Spleen (tissue), 11 donors: ENCODE measurements at regions not wholly inside any gene's neighbourhood (a gene's known extent, or its start where the extent isn't known, plus 50 kb on each side); places are given as distances from the start of the nearest gene placed in this dataset.

Experiments
- DNase-seq: peaks from one replicate; pipeline ENCODE4 v3.0.0-alpha.2; 2020
- H3K27ac ChIP-seq, 8 donors: fragments of 200-600 bp; sonication (generic) in 7 of 8; 1 replicate in 4 of 8; 2 replicates in 4 of 8; pipeline versions ENCODE4 v1.5.0 to v1.8.0; 2016 to 2021; ENCODE audit warnings: inconsistent platforms in 4 of 8, mild to moderate bottlenecking in 4 of 8, moderate library complexity in 1 of 8
- H3K27me3 ChIP-seq, 7 donors: fragments of 200-600 bp; sonication (generic) in 6 of 7; replicated peaks in 1 of 7; 1 replicate in 4 of 7; 2 replicates in 3 of 7; pipeline versions ENCODE4 v1.5.0 to v1.8.0; 2016 to 2021; ENCODE audit warnings: inconsistent platforms in 3 of 7, mild to moderate bottlenecking in 1 of 7
- H3K36me3 ChIP-seq, 6 donors: fragments of 200-600 bp; sonication (generic) in 5 of 6; 1 replicate in 4 of 6; 2 replicates in 2 of 6; pipeline versions ENCODE4 v1.5.0 to v1.8.0; 2016 to 2021; ENCODE audit warnings: inconsistent platforms in 2 of 6
- H3K4me1 ChIP-seq, 6 donors: fragments of 200-600 bp; sonication (generic) in 5 of 6; 1 replicate in 3 of 6; 2 replicates in 3 of 6; pipeline versions ENCODE4 v1.5.0 to v1.8.0; 2016 to 2021; ENCODE audit warnings: inconsistent platforms in 3 of 6
- H3K4me3 ChIP-seq, 8 donors: fragments of 200-600 bp; sonication (generic) in 7 of 8; 1 replicate in 4 of 8; 2 replicates in 4 of 8; pipeline versions ENCODE4 v1.5.0 to v1.8.0; 2016 to 2021; ENCODE audit warnings: inconsistent platforms in 4 of 8, mild to moderate bottlenecking in 4 of 8, moderate library complexity in 2 of 8
- H3K9me3 ChIP-seq, 8 donors: fragments of 200-600 bp; sonication (generic) in 7 of 8; 1 replicate in 4 of 8; 2 replicates in 4 of 8; pipeline versions ENCODE4 v1.5.0 to v1.8.0; 2016 to 2021; ENCODE audit warnings: inconsistent platforms in 4 of 8
- POLR2A ChIP-seq, 3 donors: fragments of 450-650 bp; IDR thresholded peaks; one replicate each; pipeline ENCODE4 v1.5.1; 2017; ENCODE audit warnings: antibody characterized with exemption in 3 of 3, mild to moderate bottlenecking in 1 of 3
- POLR2AphosphoS5 ChIP-seq, 3 donors: sonication (generic); formaldehyde crosslinking; IDR thresholded peaks; one replicate each; pipeline ENCODE4 v1.5.1; 2017; ENCODE audit warnings: antibody characterized with exemption in 3 of 3
- WGBS, 5 donors: extraction: QIAGEN DNeasy Blood & Tissue Kit in 3 of 5; methylation state at CpG; one replicate each; pipeline versions ENCODE4 v1.1.5 to v1.1.7; 2013 to 2018; 5-methylcytosine and 5-hydroxymethylcytosine counted together
- intact Hi-C: fragments of 100-400 bp; cut with DNase I; formaldehyde crosslinking; loops from one replicate; pipeline ENCODE4 v1.15.0; 2023; ENCODE audit warnings: low total_unique reads
- TF ChIP-seq, protein P1 (sequence below), 11 experiments: fragments of 200-600 bp in 7 of 11; fragments of 450-650 bp in 4 of 11; sonication (generic) in 4 of 11; IDR thresholded peaks in 8 of 11; conservative IDR thresholded peaks in 3 of 11; 1 replicate in 7 of 11; 2 replicates in 4 of 11; pipeline versions ENCODE4 v1.4.0 to v1.8.0; 2016 to 2021; ENCODE audit warnings: antibody characterized with exemption in 11 of 11, inconsistent platforms in 4 of 11, mild to moderate bottlenecking in 1 of 11
- donor health status: healthy with polysubstance abuse.
- donor health status: DM: no; HTN: no; CAD: no; lungs with moderate emphysema.
- donor health status: DM: no; HTN: no; CAD: no.
- donor health status: Bipolar disorder and iron deficiency.
- donor health status: healthy.
- donor health status: DM: no; HTN: no; CAD: no.
- donor health status: DM: yes; HTN: yes; CAD: no.

DNA sequence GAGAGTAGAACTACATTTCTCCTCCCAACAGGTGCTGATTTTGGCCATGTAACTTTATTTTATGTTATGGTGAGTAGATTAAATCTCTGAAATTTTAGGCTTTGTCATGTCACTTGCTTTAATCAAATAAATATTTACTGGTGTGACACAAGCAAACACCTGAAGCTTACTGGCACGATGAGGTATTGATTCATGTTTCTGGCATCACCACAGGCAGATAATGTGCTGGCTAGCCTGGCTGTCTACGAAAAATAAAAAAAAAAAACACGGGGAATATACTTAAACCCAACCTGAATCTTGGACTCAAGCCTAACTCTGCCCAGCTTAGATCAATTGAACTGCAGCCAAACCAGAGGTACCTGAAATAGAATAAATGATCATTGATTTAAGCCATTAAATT is 65.6 kb upstream of the CADM2 start:
- Histone ChIP-seq H3K27ac (no peak overlapping the region), H3K9me3 (peaks cover 0 to 69% (median 55%) of the 10 kb centered on the region in 8 donors), H3K27me3 (no peaks in the 10 kb centered on the region), H3K4me1 (no peaks in the 10 kb centered on the region), H3K36me3 (no peaks in the 10 kb centered on the region), H3K4me3 (no peak overlapping the region)
- intact Hi-C loops: no loop called here
- no peak for DNase-seq
- TF ChIP-seq, protein P1, sequence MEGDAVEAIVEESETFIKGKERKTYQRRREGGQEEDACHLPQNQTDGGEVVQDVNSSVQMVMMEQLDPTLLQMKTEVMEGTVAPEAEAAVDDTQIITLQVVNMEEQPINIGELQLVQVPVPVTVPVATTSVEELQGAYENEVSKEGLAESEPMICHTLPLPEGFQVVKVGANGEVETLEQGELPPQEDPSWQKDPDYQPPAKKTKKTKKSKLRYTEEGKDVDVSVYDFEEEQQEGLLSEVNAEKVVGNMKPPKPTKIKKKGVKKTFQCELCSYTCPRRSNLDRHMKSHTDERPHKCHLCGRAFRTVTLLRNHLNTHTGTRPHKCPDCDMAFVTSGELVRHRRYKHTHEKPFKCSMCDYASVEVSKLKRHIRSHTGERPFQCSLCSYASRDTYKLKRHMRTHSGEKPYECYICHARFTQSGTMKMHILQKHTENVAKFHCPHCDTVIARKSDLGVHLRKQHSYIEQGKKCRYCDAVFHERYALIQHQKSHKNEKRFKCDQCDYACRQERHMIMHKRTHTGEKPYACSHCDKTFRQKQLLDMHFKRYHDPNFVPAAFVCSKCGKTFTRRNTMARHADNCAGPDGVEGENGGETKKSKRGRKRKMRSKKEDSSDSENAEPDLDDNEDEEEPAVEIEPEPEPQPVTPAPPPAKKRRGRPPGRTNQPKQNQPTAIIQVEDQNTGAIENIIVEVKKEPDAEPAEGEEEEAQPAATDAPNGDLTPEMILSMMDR (IDR thresholded peaks at IDR 0.05 in 8 of 11, conservative IDR thresholded peaks at IDR 0.05 in 3 of 11): no peak
- TF ChIP-seq POLR2AphosphoS5 (IDR thresholded peaks at IDR 0.05) (no peak), POLR2A (IDR thresholded peaks at IDR 0.05) (no peak)
- WGBS, 5 donors: 63 to 79% (median 68%) methylated on average over 3 of the region's 3 CpGs

DNA sequence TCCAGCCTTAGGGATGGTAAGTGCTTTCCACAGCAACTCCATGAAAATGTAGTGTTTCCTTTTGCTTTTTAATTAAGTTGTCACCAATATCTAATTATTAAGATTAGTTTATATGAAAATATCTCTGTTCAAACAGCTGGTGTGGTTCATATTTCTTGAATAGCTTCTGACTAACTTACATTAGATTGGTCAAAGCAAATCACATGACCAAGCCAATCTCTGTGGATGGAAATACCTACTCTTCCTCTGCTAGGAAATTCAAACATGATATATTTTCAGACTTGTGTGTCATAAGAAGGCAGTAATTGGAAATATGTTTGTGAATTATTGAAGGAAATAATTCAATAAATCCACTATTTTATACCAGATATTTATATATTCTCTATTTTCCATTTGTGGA is 54.6 kb upstream of the CADM2 start:
- TF ChIP-seq, protein P1 (IDR thresholded peaks at IDR 0.05 in 8 of 11, conservative IDR thresholded peaks at IDR 0.05 in 3 of 11): no peak
- TF ChIP-seq POLR2AphosphoS5 (IDR thresholded peaks at IDR 0.05): no peak
- TF ChIP-seq POLR2A (IDR thresholded peaks at IDR 0.05): no peak
- intact Hi-C loops: no loop called here
- no peak for DNase-seq
- Histone ChIP-seq H3K27ac (no peak overlapping the region), H3K36me3 (no peaks in the 10 kb centered on the region), H3K4me3 (no peak overlapping the region), H3K4me1 (no peaks in the 10 kb centered on the region), H3K27me3 (no peaks in the 10 kb centered on the region), H3K9me3 (peaks cover 0 to 47% (median 22%) of the 10 kb centered on the region in 8 donors)

DNA sequence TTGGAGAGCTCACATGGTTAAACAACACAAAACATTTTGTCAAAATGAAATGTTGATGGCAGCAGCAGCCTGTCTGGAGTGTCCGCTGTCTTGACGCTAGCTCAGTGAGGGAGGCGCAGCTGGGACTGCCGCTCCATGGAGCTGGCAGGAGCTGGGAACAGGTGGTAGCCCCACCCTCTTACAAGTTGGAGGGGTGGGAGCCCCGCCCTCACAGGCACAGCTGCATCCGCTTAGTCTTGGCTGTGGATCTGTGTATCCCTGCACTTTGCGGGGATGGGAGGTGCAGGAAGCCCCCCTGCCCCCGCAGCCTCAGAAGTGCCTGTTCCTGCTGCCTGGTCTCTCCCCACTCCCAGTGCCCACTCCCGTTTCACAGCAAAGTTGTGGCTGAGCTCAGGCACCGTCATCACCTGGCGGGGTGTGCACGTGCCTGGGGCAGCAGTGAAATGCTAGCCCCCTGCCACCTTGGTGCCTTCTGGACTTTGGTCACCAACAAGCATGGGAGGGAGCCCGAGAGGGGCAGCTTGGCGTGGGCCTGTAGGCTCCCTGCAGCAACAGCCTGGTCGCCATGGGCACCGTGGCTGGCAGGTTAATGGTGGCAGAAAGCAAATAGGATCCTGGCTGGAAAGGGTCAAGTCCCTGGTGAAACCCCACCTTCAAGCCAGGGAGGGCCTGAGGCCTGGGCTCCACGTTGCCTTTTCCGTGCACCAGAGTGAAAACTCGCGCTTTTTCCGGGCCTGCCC is 53.8 kb upstream of the CADM2 start:
- Histone ChIP-seq H3K27ac (no peak overlapping the region), H3K4me1 (no peaks in the 10 kb centered on the region), H3K4me3 (no peak overlapping the region), H3K9me3 (peaks cover 0 to 40% (median 19%) of the 10 kb centered on the region in 8 donors), H3K27me3 (no peaks in the 10 kb centered on the region), H3K36me3 (no peaks in the 10 kb centered on the region)
- 86 to 92% (median 90%) methylated on average over 19 to 21 of the region's 21 CpGs for WGBS, 5 donors
- TF ChIP-seq POLR2A (IDR thresholded peaks at IDR 0.05) (no peak), POLR2AphosphoS5 (IDR thresholded peaks at IDR 0.05) (no peak)
- TF ChIP-seq, protein P1 (IDR thresholded peaks at IDR 0.05 in 8 of 11, conservative IDR thresholded peaks at IDR 0.05 in 3 of 11): no peak
- intact Hi-C loops: no loop called here
- no peak for DNase-seq

DNA sequence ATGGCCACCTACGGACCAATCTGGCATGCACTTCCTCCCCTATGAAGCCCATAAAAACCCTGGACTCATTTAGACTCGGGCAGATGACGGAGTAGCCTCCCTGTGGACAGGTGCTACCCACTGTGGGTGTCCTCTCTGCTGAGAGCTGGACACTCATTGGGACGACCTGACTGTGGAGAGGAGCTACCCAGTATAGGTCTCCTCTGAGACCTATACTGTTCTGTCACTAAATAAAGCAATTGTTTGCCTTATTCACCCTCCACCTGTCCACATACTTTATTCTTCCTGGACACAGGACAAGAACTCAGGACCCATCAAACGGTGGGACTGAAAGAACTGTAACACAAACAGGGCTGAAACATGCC is 53.3 kb upstream of the CADM2 start:
- WGBS, 5 donors: 76 to 88% (median 82%) methylated on average over 5 of the region's 5 CpGs
- TF ChIP-seq POLR2A (IDR thresholded peaks at IDR 0.05): no peak
- TF ChIP-seq, protein P1 (IDR thresholded peaks at IDR 0.05 in 8 of 11, conservative IDR thresholded peaks at IDR 0.05 in 3 of 11): no peak
- TF ChIP-seq POLR2AphosphoS5 (IDR thresholded peaks at IDR 0.05): no peak
- intact Hi-C loops: no loop called here
- no peak for DNase-seq
- Histone ChIP-seq H3K4me1 (no peaks in the 10 kb centered on the region), H3K27ac (no peak overlapping the region), H3K4me3 (no peak overlapping the region), H3K9me3 (peaks cover 0 to 34% (median 16%) of the 10 kb centered on the region in 8 donors), H3K27me3 (no peaks in the 10 kb centered on the region), H3K36me3 (no peaks in the 10 kb centered on the region)
